Activated naive CD4-positive, alpha-beta T cell treated with anti-CD3 and anti-CD28 coated beads, Interleukin-2, amount 50 U/mL, for 72 hours (primary cell): ENCODE measurements at regions not wholly inside any gene's neighbourhood (a gene's known extent, or its start where the extent isn't known, plus 50 kb on each side); places are given as distances from the start of the nearest gene placed in this dataset.

ENCODE experiments used
- ATAC-seq, 2 donors: fragments of 150-1000 bp; cut with Tn5 transposase; 2 replicates each; pipeline ENCODE4 v1.10.0; 2021; ENCODE audit warnings: mild to moderate bottlenecking in 2 of 2, moderate library complexity in 2 of 2
- DNase-seq, 2 donors: peaks; one replicate each; pipeline ENCODE4 v3.0.0; 2021 to 2022; ENCODE audit warnings: low spot score in 2 of 2
- H3K27ac Mint-ChIP-seq, 2 donors: one replicate each; pipeline ENCODE4 v1.8.0; 2022; ENCODE audit warnings: mild to moderate bottlenecking in 2 of 2, mixed read lengths in 2 of 2
- H3K36me3 Mint-ChIP-seq, 2 donors: one replicate each; pipeline ENCODE4 v1.8.0; 2022; ENCODE audit warnings: mixed read lengths in 2 of 2
- H3K9me3 Mint-ChIP-seq, 2 donors: one replicate each; pipeline ENCODE4 v1.8.0; 2022; ENCODE audit warnings: mixed read lengths in 2 of 2

DNA sequence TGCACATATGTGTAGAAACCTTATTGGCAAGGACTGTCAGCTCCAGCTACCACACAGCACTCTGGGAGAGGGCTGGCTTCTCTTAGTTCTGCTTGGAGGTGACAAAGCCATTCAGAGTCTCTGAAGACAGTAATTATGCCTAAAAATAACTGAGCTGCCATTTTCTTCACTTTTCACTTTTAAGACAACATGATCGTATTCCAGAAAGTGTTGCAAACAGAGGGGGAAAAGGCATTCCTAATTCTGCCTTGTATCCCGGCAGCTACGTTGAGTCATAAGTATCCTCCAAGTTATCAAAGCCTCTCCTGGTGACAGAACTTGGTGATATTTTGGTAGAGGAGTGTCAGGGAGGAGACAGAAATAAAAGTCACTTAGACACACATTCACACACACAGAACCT is 327.7 kb downstream of the HAPSTR1 start:
- Mint-ChIP-seq H3K36me3 (no peaks in the 10 kb centered on the region), H3K9me3 (peaks cover 4 to 9% of the 10 kb centered on the region in 2 donors), H3K27ac (no peak overlapping the region)
- no peak for ATAC-seq
- no peak for DNase-seq

GRCh38 chr16:9422762-9423513 is 331.5 kb downstream of the HAPSTR1 start:
- Mint-ChIP-seq H3K9me3 (peaks cover 3 to 4% of the 10 kb centered on the region in 2 donors), H3K36me3 (no peaks in the 10 kb centered on the region), H3K27ac (no peak overlapping the region)
- DNase-seq (no peak), ATAC-seq (no peak)

DNA sequence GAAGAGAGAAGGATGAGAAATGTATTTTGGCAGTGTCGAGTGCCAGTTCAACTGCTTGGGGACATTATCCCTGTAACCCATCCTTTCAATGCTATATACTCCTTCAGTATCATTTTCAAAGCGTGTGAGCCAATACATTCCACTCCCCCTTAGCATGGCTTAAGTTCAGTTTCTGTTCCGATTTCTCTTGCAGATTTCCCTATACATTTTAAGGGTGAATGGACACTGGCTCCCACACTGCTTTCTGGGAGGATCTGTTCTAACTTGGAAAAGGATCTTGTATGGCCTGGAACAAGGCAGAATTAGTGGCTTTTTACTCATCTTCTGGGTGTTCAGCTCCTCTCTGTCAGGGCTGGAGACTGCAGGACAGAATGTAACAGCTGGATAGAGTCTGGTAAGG is 333.8 kb downstream of the HAPSTR1 start:
- peaks cover 3 to 4% of the 10 kb centered on the region in 2 donors for H3K9me3 Mint-ChIP-seq
- no peak overlapping the region for H3K27ac Mint-ChIP-seq
- no peak for DNase-seq
- no peak for ATAC-seq
- no peaks in the 10 kb centered on the region for H3K36me3 Mint-ChIP-seq

- DNase-seq (no peak), ATAC-seq (no peak)
- H3K27ac Mint-ChIP-seq = no peak overlapping the region
- H3K9me3 Mint-ChIP-seq = peaks cover 3 to 4% of the 10 kb centered on the region in 2 donors
- H3K36me3 Mint-ChIP-seq = no peaks in the 10 kb centered on the region
Measured at GRCh38 chr16:9428355-9429005, 337.0 kb downstream of the HAPSTR1 start.

DNA sequence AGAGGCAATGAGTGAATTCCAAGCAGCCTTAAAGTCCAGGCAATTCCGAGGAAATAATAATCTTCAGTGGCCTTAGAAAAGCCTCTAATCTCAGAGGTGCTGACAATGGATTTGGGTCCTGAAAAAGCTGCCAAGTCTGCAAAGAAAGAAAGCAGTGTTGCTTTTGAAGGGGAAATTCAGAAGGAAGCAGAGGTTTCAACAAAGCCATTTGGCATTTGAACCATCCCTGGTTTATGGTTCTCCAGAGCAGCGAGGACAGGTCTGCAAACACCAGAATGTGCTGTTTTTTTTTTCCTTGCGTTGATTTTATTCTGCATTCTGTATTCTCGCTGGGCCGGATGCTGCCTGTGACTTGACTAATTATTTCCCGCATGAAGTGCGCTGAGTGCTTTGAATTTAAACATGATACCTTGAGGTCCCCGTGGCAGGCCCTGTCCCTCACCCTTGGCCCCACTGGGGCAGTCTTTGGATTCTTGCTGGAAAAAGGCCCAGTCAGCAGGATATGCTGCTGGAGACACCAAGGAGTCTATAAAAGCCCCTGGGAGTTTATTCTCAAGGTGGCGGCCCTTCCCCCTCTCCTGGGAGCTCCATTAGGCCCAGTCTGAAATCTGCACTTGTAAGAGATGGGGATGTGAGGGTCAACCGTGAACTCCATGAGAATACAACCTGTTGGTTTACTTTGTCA is 338.3 kb downstream of the HAPSTR1 start:
- H3K27ac Mint-ChIP-seq = no peak overlapping the region
- no peaks in the 10 kb centered on the region for H3K36me3 Mint-ChIP-seq
- H3K9me3 Mint-ChIP-seq = peaks cover 3 to 4% of the 10 kb centered on the region in 2 donors
- no peak for ATAC-seq
- no peak for DNase-seq

- Mint-ChIP-seq H3K27ac (no peak overlapping the region), H3K9me3 (peaks cover 9 to 10% of the 10 kb centered on the region in 2 donors), H3K36me3 (no peaks in the 10 kb centered on the region)
- ATAC-seq (no peak), DNase-seq (no peak)
Measured at GRCh38 chr16:9434659-9435058, 343.2 kb downstream of the HAPSTR1 start.

- DNase-seq (no peak), ATAC-seq (no peak)
- H3K27ac Mint-ChIP-seq = no peak overlapping the region
- no peaks in the 10 kb centered on the region for H3K36me3 Mint-ChIP-seq
- peaks cover 9 to 10% of the 10 kb centered on the region in 2 donors for H3K9me3 Mint-ChIP-seq
Measured at GRCh38 chr16:9436175-9436574, 344.7 kb downstream of the HAPSTR1 start.

- H3K9me3 Mint-ChIP-seq = peaks cover 9 to 10% of the 10 kb centered on the region in 2 donors
- no peak overlapping the region for H3K27ac Mint-ChIP-seq
- H3K36me3 Mint-ChIP-seq = no peaks in the 10 kb centered on the region
- DNase-seq (no peak), ATAC-seq (no peak)
Measured at GRCh38 chr16:9437115-9437514, 345.7 kb downstream of the HAPSTR1 start.

DNA sequence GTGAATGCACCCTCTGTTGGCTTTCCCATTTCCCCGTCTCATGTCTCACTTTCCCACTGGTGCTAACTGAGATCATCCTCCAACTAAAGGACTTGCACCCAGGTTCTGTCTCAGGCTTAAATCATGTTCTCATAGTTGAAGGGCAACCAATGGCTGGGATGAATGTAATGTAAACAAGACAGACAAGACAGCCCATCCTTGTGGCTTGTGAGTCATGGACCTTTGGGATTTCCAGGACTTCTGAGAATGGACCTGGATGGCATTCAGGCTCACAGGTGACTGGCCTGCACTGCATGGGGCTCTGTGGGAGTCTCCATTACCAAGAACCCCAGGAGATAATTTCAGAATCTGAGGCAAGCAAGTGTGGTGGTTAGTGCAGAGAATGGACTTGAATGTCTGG is 347.5 kb downstream of the HAPSTR1 start:
- DNase-seq (no peak), ATAC-seq (no peak)
- Mint-ChIP-seq H3K27ac (no peak overlapping the region), H3K36me3 (no peaks in the 10 kb centered on the region), H3K9me3 (peaks cover 9 to 14% of the 10 kb centered on the region in 2 donors)

GRCh38 chr16:9441012-9441411 is 349.6 kb downstream of the HAPSTR1 start:
- no peak overlapping the region for H3K27ac Mint-ChIP-seq
- no peak for ATAC-seq
- H3K36me3 Mint-ChIP-seq = no peaks in the 10 kb centered on the region
- no peak for DNase-seq
- peaks cover 2 to 6% of the 10 kb centered on the region in 2 donors for H3K9me3 Mint-ChIP-seq

DNA sequence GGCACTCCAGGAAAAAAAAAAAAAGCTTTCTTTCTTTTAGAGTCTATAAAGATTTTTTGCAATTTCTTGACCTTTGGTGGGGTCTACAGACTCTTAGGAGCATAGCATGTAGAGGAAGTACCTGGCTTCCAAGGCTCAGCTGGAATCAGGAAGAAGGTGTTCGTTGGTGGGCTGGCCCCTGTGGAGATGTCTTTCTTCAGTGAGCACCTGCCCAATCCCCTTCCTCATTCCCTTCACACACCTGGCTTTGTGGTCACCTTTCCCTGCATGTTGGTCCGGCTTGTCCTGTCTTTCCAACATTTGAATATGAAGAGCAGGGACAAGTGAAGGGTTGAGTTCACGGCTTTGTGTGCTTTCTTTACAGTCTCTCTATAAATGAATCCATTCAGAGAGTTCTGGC is 352.4 kb downstream of the HAPSTR1 start:
- H3K27ac Mint-ChIP-seq = no peak overlapping the region
- DNase-seq (no peak), ATAC-seq (no peak)
- H3K36me3 Mint-ChIP-seq = no peaks in the 10 kb centered on the region
- H3K9me3 Mint-ChIP-seq = peaks cover 12 to 17% of the 10 kb centered on the region in 2 donors

- H3K9me3 Mint-ChIP-seq = peaks cover 25 to 30% of the 10 kb centered on the region in 2 donors
- no peaks in the 10 kb centered on the region for H3K36me3 Mint-ChIP-seq
- no peak overlapping the region for H3K27ac Mint-ChIP-seq
- DNase-seq (no peak), ATAC-seq (no peak)
Measured at GRCh38 chr16:9446471-9447194, 355.2 kb downstream of the HAPSTR1 start.

DNA sequence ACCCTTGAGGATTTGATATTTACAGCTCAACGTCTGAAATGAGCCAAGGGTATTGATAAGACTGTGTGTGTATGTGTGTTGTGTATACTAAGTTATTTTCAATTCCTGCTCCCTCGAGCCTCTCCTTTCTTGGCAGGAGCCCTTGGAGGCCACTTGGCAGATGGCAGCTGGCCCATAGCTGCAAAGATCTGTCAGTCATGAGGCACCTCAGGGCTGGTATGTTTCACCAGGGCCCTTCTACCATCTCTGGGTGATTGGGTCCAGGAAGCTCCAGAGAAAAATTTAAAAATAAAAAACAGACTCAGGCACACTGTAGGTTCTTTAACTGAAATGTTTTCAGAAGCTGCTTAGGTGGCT is 355.7 kb downstream of the HAPSTR1 start:
- no peak for ATAC-seq
- Mint-ChIP-seq H3K36me3 (no peaks in the 10 kb centered on the region), H3K27ac (no peak overlapping the region), H3K9me3 (peaks cover 25 to 30% of the 10 kb centered on the region in 2 donors)
- DNase-seq = no peak

GRCh38 chr16:9447699-9448098 is 356.3 kb downstream of the HAPSTR1 start:
- H3K9me3 Mint-ChIP-seq = peaks cover 25 to 30% of the 10 kb centered on the region in 2 donors
- no peak overlapping the region for H3K27ac Mint-ChIP-seq
- no peak for DNase-seq
- no peaks in the 10 kb centered on the region for H3K36me3 Mint-ChIP-seq
- no peak for ATAC-seq

GRCh38 chr16:9449597-9449996 is 358.2 kb downstream of the HAPSTR1 start:
- DNase-seq = no peak

DNA sequence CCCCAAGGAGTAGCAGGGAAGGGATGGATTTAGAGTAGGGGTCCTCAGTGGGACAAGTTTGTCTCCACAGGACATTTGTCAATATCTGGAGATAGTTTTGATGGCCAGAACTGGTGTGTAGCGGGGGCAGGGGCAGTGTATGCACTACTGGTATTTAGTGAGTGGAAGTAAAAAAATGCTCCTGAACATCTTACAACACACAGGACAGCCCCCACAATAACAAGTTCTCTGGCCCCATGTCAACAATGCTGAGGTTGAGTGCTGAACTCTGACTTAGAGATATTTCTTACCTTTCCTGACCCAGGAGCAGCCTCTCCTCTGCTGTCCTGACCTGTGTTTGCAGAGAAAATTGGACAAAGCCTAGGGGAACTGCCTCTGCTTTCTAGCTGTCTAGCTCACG is 365.8 kb downstream of the HAPSTR1 start:
- ATAC-seq (no peak), DNase-seq (no peak)
- H3K27ac Mint-ChIP-seq = no peak overlapping the region

More at GRCh38 chr16:9449597-9449996, 358.2 kb downstream of the HAPSTR1 start:
- Mint-ChIP-seq H3K9me3 (peaks cover 33 to 35% of the 10 kb centered on the region in 2 donors), H3K27ac (no peak overlapping the region), H3K36me3 (peaks cover 0 to 1% of the 10 kb centered on the region in 2 donors)
- ATAC-seq = no peak

DNA sequence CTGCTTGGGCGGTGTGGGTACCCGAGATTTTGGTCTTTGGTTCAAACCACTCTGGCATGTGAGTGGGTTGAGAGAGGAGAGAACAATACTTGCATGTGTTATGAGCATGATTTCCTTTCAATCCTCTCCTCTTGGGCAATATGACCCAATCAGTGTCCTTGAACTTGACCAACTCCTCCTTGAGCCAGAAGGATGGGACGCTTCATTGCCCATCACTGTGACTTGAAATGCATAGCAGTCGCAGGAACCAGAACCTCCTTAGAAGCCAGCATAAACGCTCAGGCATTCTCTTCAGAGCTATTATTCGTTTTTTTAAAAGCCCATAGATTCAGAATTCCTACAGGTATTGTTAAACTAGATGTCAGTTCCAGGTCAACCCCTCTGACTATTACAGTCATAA is 367.4 kb downstream of the HAPSTR1 start:
- peaks cover 0 to 12% of the 10 kb centered on the region in 2 donors for H3K36me3 Mint-ChIP-seq
- no peak for DNase-seq
- H3K9me3 Mint-ChIP-seq = peaks cover 7 to 16% of the 10 kb centered on the region in 2 donors
- no peak for ATAC-seq
- no peak overlapping the region for H3K27ac Mint-ChIP-seq

More for the DNA sequence above, 365.8 kb downstream of the HAPSTR1 start:
- peaks cover 0 to 12% of the 10 kb centered on the region in 2 donors for H3K36me3 Mint-ChIP-seq
- peaks cover 12 to 20% of the 10 kb centered on the region in 2 donors for H3K9me3 Mint-ChIP-seq
